MM.1S (cell line): ENCODE measurements at regions not wholly inside any gene's neighbourhood (a gene's known extent, or its start where the extent isn't known, plus 50 kb on each side); places are given as distances from the start of the nearest gene placed in this dataset.

ENCODE experiments used
- EZH2 ChIP-seq: fragments of 300-600 bp; sonication (generic); optimal IDR thresholded peaks from 2 replicates; pipeline ENCODE3; 2017; ENCODE audit warnings: low read depth, mild to moderate bottlenecking, antibody characterized with exemption, low read length, mixed read lengths
- TF ChIP-seq, protein P1 (sequence below): fragments of 300-600 bp; sonication (generic); IDR thresholded peaks from 2 replicates; pipeline ENCODE4 v1.5.1; 2016; ENCODE audit warnings: antibody characterized with exemption, low read length, mixed read lengths

DNA sequence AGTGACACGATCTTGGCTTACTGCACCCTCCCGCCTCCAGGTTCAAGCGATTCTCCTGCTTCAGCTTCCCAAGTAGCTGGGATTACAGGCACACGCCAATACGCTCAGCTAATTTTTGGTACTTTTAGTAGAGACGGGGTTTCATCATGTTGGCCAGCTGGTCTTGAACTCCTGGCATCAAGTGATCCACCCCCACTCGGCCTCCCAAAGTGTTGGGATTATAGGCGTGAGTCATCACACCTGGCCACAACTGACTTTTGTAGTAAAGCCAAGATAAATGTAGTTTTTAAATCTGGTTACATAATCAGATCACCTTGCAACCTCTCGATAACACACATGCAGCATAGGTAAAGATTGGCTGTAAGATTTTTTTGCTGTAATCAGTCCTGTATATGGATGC lies 657.5 kb upstream of the DPPA4 start:
- TF ChIP-seq, protein P1, sequence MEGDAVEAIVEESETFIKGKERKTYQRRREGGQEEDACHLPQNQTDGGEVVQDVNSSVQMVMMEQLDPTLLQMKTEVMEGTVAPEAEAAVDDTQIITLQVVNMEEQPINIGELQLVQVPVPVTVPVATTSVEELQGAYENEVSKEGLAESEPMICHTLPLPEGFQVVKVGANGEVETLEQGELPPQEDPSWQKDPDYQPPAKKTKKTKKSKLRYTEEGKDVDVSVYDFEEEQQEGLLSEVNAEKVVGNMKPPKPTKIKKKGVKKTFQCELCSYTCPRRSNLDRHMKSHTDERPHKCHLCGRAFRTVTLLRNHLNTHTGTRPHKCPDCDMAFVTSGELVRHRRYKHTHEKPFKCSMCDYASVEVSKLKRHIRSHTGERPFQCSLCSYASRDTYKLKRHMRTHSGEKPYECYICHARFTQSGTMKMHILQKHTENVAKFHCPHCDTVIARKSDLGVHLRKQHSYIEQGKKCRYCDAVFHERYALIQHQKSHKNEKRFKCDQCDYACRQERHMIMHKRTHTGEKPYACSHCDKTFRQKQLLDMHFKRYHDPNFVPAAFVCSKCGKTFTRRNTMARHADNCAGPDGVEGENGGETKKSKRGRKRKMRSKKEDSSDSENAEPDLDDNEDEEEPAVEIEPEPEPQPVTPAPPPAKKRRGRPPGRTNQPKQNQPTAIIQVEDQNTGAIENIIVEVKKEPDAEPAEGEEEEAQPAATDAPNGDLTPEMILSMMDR, result no peak
- TF ChIP-seq EZH2, result no peak
